Calu3 (cell line): ENCODE measurements at regions not wholly inside any gene's neighbourhood (a gene's known extent, or its start where the extent isn't known, plus 50 kb on each side); places are given as distances from the start of the nearest gene placed in this dataset.

Experiments
- BruUV-seq: library from RNA; stranded (reverse); fragments of 400-500 nt; replicated peaks from 2 replicates; lab custom pipeline; 2021; lab: Mats Ljungman, UMichigan
- CTCF ChIA-PET: fragments of 300-600 bp; sonication (Branson Sonifier 250); formaldehyde crosslinking; loops from one replicate; lab custom pipeline; 2022; ENCODE audit warnings: antibody characterized with exemption; lab: Charles Lee
- DNase-seq: peaks from one replicate; pipeline ENCODE4 v3.0.0; 2022
- H3K27ac Mint-ChIP-seq: one replicate; pipeline ENCODE4 v1.8.0; 2022; ENCODE audit warnings: mixed read lengths; ENCODE audit not compliant: unreplicated experiment
- H3K27me3 Mint-ChIP-seq: one replicate; pipeline ENCODE4 v1.8.0; 2022; ENCODE audit warnings: mixed read lengths; ENCODE audit not compliant: unreplicated experiment
- H3K36me3 Mint-ChIP-seq: one replicate; pipeline ENCODE4 v1.8.0; 2022; ENCODE audit warnings: mild to moderate bottlenecking, moderate library complexity, mixed read lengths; ENCODE audit not compliant: insufficient read depth, unreplicated experiment
- H3K4me1 Mint-ChIP-seq: one replicate; pipeline ENCODE4 v1.8.0; 2022; ENCODE audit warnings: mild to moderate bottlenecking, low read depth, mixed read lengths; ENCODE audit not compliant: unreplicated experiment
- H3K4me3 Mint-ChIP-seq: one replicate; pipeline ENCODE4 v1.8.0; 2022; ENCODE audit warnings: mild to moderate bottlenecking, low read depth, moderate library complexity, mixed read lengths; ENCODE audit not compliant: unreplicated experiment
- H3K9me3 Mint-ChIP-seq: one replicate; pipeline ENCODE4 v1.8.0; 2022; ENCODE audit warnings: low read depth, mixed read lengths; ENCODE audit not compliant: unreplicated experiment
- intact Hi-C: fragments of 100-400 bp; cut with micrococcal nuclease; formaldehyde crosslinking; loops from one replicate; pipeline ENCODE4 v1.10.0; 2022; ENCODE audit not compliant: unreplicated experiment
- TF ChIP-seq, protein P1 (sequence below): fragments of 200-600 bp; IDR thresholded peaks from one replicate; pipeline ENCODE4 v1.8.0; 2022; ENCODE audit warnings: antibody characterized with exemption; ENCODE audit not compliant: unreplicated experiment

DNA sequence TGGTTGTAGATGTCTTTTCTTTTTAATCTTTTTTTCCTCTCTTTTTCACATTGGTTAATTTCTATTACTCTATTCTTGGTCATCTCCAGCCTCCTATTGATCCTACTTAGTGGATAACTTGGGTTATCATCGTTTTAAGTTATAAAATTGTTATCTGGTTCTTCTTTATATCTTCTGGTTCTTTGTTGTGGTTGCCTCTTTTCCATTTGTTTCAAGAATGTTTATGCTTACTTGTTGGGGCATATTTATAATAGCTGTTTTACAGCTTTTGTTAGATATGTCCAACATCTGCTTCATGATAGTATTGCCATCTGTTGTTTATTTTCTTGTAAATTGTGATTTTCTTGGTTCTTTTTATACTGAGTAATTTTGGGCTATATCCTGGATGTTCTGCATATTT, 1429.6 kb downstream of the TBC1D22A start:
- intact Hi-C loops, result no loop called here
- CTCF ChIA-PET, result no interaction called here
- H3K4me1 Mint-ChIP-seq, result no peaks in the 10 kb centered on the region
- H3K4me3 Mint-ChIP-seq, result no peak overlapping the region
- no peaks in the 10 kb centered on the region for H3K36me3 Mint-ChIP-seq
- H3K27ac Mint-ChIP-seq, result no peak overlapping the region
- H3K27me3 Mint-ChIP-seq, result no peaks in the 10 kb centered on the region
- DNase-seq, result no peak
- no TSS peak for BruUV-seq
- TF ChIP-seq, protein P1, sequence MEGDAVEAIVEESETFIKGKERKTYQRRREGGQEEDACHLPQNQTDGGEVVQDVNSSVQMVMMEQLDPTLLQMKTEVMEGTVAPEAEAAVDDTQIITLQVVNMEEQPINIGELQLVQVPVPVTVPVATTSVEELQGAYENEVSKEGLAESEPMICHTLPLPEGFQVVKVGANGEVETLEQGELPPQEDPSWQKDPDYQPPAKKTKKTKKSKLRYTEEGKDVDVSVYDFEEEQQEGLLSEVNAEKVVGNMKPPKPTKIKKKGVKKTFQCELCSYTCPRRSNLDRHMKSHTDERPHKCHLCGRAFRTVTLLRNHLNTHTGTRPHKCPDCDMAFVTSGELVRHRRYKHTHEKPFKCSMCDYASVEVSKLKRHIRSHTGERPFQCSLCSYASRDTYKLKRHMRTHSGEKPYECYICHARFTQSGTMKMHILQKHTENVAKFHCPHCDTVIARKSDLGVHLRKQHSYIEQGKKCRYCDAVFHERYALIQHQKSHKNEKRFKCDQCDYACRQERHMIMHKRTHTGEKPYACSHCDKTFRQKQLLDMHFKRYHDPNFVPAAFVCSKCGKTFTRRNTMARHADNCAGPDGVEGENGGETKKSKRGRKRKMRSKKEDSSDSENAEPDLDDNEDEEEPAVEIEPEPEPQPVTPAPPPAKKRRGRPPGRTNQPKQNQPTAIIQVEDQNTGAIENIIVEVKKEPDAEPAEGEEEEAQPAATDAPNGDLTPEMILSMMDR, result no peak
- peaks cover 21% of the 10 kb centered on the region for H3K9me3 Mint-ChIP-seq

DNA sequence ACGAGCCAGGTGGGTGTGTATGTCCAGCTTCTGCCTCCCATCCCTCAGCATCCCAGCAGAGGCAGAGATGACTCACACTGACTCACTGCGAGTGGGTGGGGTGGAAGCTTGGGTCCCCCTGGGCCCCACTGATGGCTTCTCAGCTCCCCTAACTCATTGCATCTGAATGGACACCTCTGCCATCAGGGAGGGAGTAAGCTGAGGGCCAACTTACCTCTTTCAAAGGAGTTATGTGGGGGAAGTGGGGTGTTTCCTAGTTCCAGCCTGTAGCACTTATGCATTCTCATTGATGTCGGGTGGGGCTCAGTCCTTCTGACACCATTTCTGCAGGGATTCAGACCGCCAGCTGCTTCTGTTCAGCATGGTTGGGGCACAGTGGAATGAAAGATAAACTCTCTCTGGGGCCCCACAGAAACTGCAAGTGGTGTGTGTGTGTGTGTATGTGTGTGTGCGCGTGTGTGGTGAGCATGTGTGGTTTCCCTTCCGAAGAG, 1425.8 kb downstream of the TBC1D22A start:
- H3K9me3 Mint-ChIP-seq, result peaks cover 19% of the 10 kb centered on the region

DNA sequence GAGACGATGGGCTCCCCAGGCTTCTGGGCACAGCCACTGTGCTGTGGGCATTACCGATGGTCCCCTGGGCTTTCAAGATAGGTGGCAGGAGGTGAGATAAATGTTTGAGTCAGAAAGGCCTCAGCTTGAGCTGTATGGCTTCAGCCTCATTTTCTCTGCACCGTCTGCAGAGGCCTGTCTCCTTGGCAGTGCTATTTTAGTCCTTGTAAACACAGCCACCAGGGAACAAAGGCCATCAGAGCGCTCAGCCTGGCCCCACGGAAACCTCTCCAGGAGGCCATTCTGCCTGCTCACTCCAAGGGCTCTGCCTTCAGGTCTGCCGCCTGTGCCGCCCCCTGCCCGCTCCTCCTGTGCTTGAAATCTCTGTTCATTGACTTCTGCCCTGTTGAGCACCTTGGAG, 1424.9 kb downstream of the TBC1D22A start:
- peaks cover 22% of the 10 kb centered on the region for H3K9me3 Mint-ChIP-seq
- no peak overlapping the region for H3K27ac Mint-ChIP-seq
- TF ChIP-seq, protein P1, result no peak
- intact Hi-C loops, result no loop called here
- CTCF ChIA-PET, result no interaction called here
- BruUV-seq, result no TSS peak
- H3K4me3 Mint-ChIP-seq, result no peak overlapping the region
- H3K36me3 Mint-ChIP-seq, result no peaks in the 10 kb centered on the region
- no peak for DNase-seq
- no peaks in the 10 kb centered on the region for H3K27me3 Mint-ChIP-seq
- no peaks in the 10 kb centered on the region for H3K4me1 Mint-ChIP-seq

More for the DNA sequence above, 1425.8 kb downstream of the TBC1D22A start:
- Mint-ChIP-seq H3K27me3 (no peaks in the 10 kb centered on the region), H3K27ac (no peak overlapping the region), H3K36me3 (no peaks in the 10 kb centered on the region), H3K4me3 (no peak overlapping the region), H3K4me1 (no peaks in the 10 kb centered on the region)
- TF ChIP-seq, protein P1, result no peak
- no TSS peak for BruUV-seq
- intact Hi-C loops, result no loop called here
- no peak for DNase-seq
- CTCF ChIA-PET, result no interaction called here

DNA sequence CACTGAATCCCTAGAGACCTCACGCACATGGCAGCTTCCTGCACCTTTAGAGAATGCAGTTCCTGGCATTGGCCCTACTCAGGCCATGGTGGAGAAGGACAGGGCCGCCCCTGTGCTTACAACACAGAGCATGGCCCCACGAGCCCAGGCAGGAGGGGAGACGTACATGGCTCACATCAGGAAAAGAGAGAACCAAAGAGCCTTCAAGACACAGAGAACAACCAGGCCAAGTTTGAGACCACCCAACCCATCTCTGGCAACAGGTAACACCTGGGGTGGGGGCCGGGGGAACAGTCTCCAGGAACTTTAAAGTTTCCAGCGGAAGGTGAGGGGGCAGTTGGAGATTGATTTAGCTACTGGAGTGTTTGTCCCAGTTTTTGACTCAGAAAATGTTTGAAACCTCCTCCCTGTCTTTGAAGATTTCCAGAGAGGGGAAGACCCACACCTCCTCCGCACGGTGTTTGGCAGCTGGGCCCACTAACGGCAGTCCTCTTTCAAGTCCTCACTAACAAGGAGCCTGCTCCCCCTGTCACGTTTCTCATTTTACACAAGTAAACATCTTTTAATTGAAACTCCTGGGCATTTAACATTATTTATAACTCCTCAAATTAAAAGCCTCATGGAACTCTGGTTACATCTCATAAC, 1423.8 kb downstream of the TBC1D22A start:
- TF ChIP-seq, protein P1, result no peak
- no peaks in the 10 kb centered on the region for H3K27me3 Mint-ChIP-seq
- H3K27ac Mint-ChIP-seq, result no peak overlapping the region
- H3K36me3 Mint-ChIP-seq, result no peaks in the 10 kb centered on the region
- CTCF ChIA-PET, result no interaction called here
- intact Hi-C loops, result no loop called here
- peaks cover 14% of the 10 kb centered on the region for H3K9me3 Mint-ChIP-seq
- H3K4me1 Mint-ChIP-seq, result no peaks in the 10 kb centered on the region
- no peak for DNase-seq
- no TSS peak for BruUV-seq
- H3K4me3 Mint-ChIP-seq, result no peak overlapping the region
